ENCODE measurements at regions not wholly inside any gene's neighbourhood (a gene's known extent, or its start where the extent isn't known, plus 50 kb on each side); places are given as distances from the start of the nearest gene placed in this dataset.

DNA sequence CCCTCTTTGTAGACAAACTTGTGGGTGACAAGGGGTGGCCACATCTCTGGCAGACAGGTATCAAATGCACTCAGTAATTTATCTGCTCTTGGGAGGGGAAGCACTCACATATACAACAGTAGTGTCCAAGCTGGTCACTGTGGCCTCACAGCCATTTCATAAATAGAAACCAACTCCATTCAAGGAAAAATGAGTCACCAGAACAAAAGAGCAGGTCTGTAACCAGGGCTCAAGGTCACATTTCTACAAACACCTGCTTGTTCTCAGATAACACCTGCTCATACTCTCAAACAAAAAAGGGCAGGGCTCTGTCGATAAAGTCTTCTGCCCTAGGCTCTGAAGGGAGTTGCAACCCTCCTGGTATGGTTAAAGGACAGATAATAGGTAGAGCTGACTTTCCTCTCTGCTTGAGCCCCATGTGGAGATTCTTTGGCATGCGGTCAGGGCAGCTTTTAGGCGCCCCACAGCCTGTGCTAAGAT is 459.0 kb downstream of the BCL11A start:
- FAIRE-seq: no peak

GRCh38 chr2:60092781-60093180 is 460.7 kb downstream of the BCL11A start:
- no peak for FAIRE-seq

- FAIRE-seq: no peak
Observed at GRCh38 chr2:60091894-60092293, 461.6 kb downstream of the BCL11A start.

DNA sequence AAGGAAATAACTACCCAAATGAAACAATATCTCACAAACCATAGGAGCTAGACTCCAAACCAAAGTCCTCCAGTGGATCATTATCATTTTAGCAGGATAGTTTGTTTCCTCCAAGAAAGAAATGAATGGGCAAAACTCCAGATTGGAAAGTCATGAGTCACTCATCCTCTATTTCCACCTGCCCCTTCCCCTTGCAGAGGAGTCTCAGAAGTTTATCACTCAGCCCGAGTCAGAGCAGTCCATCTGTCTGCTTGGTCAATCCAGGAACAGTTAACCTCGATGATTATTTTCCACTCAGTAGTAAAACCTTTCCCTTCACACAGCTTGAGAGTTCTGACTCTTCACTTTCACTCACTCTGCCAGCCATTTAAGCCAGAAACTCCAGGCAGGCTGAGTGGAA is 462.2 kb downstream of the BCL11A start:
- FAIRE-seq: no peak

DNA sequence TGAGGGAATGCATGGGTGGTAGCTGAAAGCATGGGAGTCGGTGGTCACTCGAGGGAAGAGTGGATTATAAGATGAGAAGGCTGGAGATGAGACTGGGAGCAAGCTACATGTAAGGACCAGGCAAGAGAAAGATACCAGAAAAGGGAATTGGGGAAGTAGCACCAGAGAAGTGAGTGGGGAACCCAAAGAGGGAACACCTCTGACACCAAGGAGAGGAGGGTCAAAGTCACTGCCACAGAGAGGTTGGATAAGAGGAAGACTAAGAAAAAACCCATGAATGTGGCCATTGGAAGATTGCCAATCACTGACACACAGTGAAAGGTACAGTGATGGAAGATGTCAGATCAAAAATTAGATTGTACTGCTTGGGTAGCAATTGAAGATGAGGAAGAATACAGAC is 473.9 kb downstream of the BCL11A start:
- FAIRE-seq: no peak

GRCh38 chr2:60075048-60075447 is 478.4 kb downstream of the BCL11A start:
- FAIRE-seq: no peak

DNA sequence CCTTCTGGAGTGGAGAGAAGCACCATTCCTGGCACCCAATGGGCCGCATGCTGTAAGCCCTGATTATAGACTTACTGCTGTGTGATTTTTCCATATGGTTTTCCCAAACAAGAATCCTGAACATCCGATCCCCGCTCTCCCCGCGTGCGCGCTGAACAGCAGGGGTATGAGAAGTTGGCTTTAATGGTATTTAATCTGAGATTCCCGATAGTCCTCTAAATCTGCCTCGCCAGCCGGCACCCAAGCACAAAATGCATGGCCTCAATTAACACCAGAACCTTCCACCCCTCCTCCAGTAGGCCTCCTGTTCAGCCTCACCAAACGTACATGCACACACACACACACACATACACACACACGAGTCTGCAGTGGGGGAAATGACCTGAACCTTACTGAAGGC is 480.3 kb downstream of the BCL11A start:
- no peak for FAIRE-seq

- no peak for FAIRE-seq
Observed at GRCh38 chr2:60072609-60073008, 480.8 kb downstream of the BCL11A start.

GRCh38 chr2:60071490-60071831 is 482.0 kb downstream of the BCL11A start:
- FAIRE-seq: no peak

GRCh38 chr2:60070736-60071489 is 482.5 kb downstream of the BCL11A start:
- no peak for FAIRE-seq

GRCh38 chr2:60070196-60070595 is 483.3 kb downstream of the BCL11A start:
- no peak for FAIRE-seq

DNA sequence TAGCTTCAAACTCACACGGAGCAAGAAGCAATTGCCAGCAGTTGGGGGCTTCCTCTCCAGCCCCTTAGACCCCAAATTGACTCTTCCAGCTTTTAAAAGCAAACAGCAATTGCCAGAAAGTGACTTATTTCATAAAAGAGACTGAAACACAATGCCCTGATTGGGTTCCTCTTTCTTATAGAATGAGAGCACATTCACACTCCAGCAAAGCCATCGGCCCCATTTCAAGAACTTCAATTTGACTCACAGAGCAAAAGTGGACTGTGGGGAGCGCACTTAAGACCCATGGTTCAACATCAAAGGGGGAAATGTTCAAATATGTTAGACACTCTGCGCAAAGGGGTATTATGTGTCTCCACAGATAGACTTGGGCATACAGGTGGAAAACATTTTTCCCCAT is 484.7 kb downstream of the BCL11A start:
- FAIRE-seq: no peak

DNA sequence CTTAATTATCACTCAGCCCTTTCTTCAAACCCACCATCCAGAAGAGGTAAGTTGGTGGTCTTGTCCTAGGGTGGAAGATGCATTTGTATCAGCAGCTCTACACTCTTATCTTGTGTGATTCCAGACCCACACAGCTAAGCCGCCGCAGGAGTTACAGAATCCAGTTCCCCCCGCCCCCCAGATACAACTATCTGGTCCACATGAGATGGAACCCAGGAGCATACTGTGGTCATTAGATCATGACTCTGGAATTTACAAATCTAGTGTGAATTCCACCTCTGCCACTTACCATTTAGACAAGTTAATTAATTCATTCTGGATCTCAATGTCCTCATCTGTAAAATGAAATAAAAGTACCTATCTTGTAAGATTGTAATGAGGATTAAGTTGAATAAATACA is 486.4 kb downstream of the BCL11A start:
- FAIRE-seq: no peak

GRCh38 chr2:60066096-60066839 is 487.2 kb downstream of the BCL11A start:
- no peak for FAIRE-seq

DNA sequence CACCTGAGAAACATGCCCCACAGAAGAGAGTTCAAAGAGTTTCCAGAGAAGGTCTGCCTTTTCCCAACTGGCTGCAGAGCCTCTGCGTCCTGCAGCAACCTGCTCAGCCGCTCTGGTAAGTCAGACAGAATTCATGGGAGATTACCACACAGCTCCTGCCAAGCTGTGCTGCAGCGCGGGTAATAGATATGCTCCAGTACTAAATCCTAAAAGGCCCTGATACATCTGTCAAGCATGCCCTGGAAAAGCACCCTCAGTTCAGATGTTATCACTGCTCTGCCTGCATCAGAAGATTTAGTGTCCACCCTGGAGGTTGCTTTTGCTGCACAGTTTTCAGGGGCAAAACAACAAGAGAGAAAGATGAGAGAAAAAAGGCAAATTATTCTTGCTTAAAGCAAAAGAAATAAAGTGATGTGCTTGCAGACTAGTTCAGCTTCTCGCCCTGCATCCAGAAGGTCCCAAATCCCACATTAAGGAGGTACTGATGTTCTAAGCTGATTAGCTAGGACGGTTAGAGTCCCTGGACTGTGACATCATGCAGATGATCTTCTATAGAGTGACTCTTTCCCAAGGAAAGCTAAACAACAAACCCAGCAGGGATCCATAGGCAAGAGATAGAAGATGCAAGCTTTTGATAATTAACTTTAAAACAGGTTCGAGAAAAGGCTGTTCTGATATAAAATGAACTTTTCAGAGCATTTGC is 488.6 kb downstream of the BCL11A start:
- FAIRE-seq: no peak

GRCh38 chr2:60058781-60059180 is 494.7 kb downstream of the BCL11A start:
- no peak for FAIRE-seq

- no peak for FAIRE-seq
Observed at GRCh38 chr2:60054571-60055340, 498.7 kb downstream of the BCL11A start.

GRCh38 chr2:60053791-60054190 is 499.7 kb downstream of the BCL11A start:
- no peak for FAIRE-seq

- FAIRE-seq: no peak
Observed at GRCh38 chr2:60052601-60053000, 500.9 kb downstream of the BCL11A start.

DNA sequence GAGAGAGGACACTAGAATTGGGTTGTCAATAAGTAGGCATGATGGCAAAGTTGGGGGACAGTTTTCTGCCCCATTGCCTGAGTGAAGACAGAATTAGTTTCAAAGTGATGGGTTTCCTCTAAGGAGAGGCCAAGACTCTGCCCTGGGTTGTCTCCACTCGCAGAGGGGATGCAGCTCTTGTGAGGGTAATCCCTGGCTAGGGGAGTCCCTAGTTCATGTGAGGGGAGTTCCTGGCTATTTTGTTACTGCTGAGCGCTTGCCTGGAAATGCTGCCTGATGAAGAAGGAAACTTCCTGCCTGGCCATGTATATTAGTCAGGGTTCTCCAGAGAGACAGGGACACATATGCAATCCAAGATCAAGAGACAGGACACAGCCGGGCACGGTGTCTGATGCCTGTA is 501.5 kb downstream of the BCL11A start:
- no peak for FAIRE-seq

DNA sequence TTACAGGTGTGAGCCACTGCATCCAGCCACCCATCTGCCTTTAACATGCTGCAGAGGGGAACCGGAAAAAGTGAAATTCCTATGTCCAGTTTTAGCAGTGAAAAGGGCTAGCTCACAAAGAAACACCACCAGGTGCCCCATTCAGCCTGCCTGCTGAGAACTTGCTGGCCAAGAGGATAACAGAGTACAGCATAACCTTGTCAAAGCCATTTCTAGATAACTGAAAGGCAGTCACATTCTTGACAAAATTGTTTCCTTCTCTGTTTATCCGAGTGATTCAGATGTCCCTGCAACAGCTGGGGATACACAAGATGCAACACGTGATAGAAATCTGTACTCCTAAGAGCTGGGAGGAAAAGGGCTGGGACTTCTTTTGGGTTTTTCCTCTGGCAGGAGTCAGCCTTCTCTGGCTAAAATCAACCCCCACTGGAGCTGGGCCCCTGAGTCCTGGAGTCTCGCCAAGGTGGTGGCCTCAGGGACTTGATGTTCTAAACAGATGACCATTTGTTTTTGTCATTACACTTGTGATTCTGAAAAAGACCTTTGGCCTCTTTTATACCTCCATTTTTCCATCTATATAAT is 505.4 kb downstream of the BCL11A start:
- FAIRE-seq: no peak

GRCh38 chr2:60047347-60047746 is 506.1 kb downstream of the BCL11A start:
- FAIRE-seq: no peak

- no peak for FAIRE-seq
Observed at GRCh38 chr2:60046529-60046928, 506.9 kb downstream of the BCL11A start.
